GM18909 (cell line): ENCODE measurements at regions not wholly inside any gene's neighbourhood (a gene's known extent, or its start where the extent isn't known, plus 50 kb on each side); places are given as distances from the start of the nearest gene placed in this dataset.
A peak's percentile ranks its signal among the peaks of the same experiment; 100 is the strongest.

Source experiments
- ATAC-seq: cut with Tn5 transposase; IDR thresholded peaks from one replicate; pipeline ENCODE4 v1.9.1; 2021; ENCODE audit warnings: mild to moderate bottlenecking; ENCODE audit not compliant: unreplicated experiment, poor library complexity

DNA sequence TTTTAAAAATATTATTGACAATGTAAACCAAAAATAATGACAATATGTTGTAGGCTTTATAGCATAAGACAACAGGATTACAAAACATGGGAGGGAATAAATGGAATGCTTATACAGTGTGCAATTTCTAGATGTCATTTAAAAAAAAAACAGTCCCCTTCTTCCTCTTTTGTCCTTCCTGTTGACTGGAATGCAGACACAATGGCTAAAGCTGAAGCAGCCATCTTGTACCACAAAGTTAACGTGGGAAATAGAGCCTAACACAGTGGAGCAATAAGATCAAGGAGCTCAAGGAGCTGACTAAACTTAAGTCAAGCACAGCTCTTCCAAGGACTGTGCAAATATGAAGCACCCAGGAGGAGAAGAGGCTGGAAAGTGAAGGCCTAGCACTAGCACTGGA is 208.1 kb downstream of the ARHGAP12 start:
- no peak for ATAC-seq

DNA sequence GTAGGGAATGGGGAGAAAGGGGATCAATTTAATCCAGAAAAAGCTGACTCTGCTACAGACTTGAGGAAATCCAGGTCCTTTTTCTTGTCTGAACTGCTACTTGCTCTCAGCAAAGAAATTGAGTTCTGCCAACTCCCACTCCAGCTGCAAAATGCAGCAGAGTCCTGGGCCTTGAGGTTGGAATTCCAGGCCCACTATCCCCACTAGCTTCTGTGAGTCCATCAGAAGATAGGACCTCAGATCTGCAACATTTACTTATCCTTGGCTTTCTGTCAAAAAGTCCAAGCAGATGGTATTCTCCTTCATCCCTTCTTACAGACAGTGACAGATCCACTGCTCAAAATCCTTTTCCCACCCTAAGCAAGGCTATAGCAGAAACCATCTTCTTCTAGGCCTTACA is 219.2 kb downstream of the ARHGAP12 start:
- ATAC-seq = no peak

DNA sequence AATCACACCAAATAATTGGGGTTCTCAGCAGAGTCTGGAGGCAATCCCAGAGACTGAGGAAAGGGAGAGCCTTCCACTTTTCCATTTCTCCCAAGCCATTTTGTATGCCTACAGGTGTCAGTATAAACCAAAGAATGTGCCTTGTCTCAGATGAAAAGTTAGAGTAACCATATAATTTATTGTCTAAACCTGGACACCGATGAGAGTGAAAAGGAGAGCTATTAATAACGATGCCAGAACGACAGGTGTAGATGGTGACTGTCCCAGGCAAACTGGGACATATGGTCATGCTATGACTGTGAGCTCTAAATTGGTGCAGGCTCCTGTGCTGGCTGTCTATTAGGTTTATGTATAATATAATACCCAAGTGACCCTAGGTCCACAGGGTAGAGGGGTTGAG is 219.6 kb downstream of the ARHGAP12 start:
- no peak for ATAC-seq

DNA sequence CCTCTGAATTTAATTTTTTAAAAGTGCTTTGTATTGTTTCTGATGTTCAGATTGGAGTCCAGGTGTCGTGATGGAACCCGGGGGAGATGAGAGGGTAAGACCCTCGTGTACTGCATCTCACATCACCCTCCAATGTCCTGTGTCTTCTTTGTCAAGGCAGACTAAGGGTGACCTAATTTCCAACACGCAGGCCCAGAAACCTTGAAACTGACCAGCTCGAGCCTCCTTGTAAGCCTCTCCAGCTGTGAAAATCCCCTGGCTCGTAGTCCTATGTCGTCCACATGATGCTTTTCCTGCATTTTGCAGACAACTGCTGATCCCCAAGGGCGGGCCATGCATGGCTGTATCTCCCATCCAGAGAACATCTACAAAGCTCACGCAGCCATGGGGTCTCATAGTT is 220.2 kb downstream of the ARHGAP12 start:
- no peak for ATAC-seq

DNA sequence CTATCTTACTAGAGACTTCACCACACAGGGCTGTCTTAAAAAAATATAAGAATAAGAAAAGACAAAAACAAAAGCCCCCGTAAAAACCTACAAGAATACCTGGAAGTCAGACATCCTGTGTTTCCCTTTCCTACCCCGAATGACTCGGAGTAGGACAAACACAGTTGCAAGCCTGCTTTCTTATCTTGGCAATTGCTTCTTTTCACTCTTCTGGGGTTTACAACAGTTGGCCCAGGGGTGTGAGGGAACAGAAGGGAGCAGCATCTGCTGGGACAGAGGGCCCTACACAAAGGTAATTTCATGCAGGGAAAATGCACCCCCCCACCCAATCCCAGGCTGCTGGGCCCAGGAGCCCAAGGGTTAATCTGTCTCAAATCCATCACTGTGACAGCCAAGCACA is 220.6 kb downstream of the ARHGAP12 start:
- ATAC-seq = peak; percentile 5

DNA sequence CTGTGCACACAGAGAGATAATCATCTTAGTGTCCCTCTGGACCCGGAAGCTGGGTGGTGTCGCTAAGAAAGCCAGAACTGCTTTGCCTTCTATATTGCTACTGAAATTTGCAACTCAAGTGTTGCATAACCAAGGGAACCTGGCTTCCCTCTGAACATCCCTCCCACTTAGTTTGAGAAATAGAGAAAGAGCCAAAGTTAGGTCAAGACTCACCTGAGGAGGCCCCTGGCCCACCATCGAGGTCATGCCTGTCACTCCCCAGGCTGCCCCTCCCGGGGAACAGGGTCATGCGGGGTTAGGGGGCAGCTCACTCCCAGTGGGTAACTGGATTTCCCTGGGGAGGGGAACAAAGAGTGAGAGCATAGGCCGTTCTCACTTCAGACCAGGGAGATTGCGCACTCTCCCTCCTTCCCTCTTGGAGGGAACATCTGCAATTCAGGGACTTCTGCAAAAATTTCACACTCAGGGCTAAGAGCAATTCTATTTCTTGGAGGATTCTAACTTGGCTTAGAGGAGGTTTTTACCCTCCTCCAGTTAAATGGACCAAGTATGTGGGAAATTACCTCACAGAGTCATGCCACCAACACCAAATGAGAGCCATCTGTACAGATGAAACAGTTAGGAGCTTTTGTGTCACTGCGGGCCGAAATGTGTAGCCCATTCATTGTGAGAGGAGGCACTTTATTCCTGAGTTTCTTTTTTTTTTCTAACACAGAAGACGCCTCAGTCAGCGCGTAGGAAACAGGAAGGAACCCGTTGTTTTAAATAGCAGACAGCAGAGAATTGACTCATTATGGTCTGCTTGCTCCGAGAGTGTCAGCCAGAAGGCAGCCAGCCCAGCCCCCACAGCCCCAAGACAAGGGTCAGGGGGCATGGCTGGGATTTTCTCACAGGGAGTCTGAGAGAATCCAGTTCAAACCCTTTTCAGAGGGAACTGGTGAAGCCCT is 221.3 kb downstream of the ARHGAP12 start:
- peak; percentile 91 for ATAC-seq

DNA sequence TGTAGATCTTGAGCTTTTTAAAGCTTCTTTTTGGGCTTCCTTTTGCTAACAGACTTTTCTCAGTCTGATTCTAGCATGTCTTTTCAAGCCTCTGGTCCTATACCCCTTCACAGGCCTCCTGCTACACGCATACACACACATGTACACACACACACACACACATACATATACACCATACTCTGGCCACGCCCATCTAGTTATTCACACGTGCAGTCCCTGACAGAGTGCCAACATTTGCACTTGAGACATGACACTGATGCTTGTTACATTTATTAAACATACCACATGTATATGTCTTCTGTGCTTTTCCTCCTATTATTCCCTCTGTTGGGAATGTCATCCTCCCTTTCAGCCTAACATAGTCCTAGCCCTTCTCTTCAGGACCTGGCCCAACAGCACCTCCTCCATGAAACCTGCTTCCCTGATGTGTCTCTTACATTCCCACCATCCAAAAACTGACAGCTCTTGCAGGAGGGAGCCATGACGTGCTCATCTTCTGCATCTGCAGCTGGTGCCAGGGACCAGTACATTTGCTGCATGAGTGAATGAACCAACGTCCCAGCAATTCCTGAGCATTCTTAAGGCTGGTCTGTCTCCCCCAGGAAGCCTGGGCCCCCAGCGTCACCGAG is 222.1 kb downstream of the ARHGAP12 start:
- no peak for ATAC-seq

DNA sequence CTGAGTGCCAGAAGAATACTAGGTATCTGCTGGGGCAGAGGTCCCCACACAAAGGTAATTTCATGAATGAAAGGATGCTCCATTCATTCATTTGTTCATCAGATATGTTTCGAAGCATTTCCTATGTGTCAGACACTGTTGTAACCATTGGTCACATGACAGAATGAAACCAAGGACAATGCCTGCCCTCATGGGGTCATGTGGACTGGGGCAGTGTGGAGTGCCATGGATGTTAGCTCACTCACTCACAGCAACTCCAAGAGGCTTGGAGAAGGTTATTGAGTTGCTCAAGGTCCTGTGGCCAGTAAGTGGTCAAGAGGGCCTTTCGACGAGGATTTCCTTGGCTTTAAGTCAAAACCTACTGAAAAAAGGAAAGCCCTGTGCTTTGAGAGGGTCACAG is 223.5 kb downstream of the ARHGAP12 start:
- ATAC-seq = no peak

DNA sequence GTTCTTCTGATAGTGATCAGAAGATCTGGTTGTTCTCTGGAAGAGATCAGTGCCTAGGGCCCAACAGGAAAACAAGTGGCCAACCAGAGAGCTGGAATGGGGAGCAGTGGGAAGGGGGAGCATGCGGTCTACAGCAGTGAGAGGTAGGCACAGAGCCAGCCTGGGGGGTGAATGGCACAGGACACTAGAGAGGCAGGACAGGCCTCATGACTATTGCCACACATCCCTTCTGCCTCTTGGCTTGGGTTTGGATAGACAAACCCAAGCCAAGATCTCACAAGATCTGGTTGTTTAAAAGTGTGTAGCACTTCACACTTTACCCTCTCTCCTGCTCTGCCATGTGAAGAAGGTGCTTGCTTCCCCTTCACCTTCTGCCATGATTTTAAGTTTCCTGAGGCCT is 224.4 kb downstream of the ARHGAP12 start:
- ATAC-seq = no peak

DNA sequence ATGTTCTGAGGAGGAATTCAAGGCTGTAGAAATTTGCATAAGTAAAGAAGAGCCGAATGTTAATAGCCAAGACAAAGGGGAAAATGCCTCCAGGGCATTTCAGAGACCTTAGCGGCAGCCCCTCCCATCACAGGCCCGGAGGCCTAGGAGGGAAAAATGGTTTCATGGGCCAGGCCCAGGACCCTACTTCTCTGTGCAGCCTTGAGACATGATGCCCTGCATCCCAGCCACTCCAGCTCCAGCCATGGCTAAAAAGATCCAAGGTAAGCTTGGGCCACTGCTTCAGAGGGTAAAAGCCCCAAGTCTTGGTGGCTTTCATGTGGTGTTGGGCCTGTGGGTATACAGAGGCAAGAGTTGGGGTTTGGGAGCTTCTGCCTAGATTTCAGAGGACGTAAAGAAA is 225.7 kb downstream of the ARHGAP12 start:
- no peak for ATAC-seq

DNA sequence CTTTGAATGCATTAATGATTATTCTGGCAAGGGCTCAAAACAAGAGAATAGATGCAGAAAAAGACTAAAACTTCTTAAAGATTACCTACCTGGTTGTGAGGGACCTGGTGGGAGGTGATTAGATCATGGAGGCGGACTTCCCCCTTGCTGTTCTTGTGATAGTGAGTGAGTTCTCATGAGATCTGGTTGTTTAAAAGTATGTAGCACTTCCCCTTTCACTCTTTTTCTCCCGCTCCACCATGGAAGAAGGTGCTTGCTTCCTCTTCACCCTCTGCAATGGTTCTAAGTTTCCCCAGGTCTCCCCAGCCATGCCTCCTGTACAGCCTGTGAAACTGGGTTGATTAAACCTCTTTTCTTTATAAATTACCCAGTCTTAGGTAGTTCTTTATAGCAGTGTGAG is 226.6 kb downstream of the ARHGAP12 start:
- peak; percentile 41 for ATAC-seq

DNA sequence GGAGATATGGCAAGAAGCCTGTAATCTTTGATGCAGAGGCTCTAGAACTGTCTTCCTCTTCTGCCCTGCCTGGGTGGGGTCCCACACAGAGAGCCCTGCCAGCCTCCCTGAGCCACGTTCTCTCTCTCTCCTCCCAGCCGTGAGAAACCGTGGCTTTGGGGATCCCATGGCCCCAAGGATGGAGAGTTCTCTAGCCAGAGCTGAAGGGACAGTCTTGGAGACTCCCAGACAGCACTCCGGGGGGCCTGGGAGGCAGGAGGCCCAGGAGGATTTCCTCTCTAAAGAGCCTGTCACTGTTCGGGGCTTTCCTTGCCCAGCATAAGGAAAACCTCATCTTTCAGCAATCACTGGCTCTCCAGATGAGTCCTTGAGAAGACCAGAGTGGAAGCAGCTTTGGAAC is 227.1 kb downstream of the ARHGAP12 start:
- no peak for ATAC-seq

DNA sequence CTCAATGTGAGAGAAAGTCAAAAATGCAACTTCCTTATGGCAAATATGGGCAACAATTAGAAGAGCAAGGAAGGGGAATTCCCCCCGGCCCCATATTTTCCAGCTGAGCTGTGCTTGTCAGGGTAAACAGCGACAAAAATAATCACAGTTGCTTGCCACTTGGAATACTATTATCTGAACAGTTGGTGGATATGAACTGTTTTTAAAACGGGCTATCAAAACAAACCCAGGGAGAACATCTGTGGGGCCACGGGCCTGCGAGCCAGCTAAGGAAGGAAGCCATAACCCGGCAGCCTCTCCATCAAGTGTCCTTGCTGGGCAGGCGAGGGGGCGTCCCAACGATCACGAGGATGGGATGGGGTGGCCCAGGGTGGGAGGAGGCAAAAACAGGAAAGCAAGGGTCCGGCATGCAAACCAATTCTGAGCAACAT is 228.4 kb downstream of the ARHGAP12 start:
- no peak for ATAC-seq

DNA sequence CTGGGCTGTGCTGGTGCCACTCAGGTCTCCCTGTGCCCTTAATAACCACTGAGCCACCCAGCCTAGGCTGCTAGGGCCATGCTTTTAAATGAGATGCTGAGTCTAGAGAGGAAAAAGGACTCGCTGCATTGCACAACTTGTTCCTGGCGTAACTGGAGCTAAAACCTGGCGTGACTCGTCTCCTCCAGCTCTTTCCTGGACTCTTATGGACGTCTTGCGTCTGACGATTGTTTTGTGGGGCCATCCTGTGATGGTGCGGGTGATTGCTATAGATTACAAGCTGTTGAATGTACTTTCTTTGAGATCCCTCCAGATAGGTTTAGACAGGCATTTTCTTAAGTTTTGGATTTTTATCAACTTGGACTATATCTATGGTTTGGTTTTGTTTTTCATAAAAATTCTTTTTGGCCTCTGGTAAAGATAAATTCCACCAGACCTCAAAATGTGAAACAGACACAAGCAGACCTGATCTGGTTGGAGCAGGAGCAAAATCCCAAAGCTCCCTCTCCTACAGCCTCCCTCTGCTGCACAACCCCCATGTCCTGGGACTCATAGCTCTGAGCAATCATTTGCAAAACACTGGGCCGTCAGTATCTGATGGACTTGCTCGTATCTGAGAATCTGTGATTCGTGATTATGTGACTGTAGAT is 230.3 kb downstream of the ARHGAP12 start:
- no peak for ATAC-seq

DNA sequence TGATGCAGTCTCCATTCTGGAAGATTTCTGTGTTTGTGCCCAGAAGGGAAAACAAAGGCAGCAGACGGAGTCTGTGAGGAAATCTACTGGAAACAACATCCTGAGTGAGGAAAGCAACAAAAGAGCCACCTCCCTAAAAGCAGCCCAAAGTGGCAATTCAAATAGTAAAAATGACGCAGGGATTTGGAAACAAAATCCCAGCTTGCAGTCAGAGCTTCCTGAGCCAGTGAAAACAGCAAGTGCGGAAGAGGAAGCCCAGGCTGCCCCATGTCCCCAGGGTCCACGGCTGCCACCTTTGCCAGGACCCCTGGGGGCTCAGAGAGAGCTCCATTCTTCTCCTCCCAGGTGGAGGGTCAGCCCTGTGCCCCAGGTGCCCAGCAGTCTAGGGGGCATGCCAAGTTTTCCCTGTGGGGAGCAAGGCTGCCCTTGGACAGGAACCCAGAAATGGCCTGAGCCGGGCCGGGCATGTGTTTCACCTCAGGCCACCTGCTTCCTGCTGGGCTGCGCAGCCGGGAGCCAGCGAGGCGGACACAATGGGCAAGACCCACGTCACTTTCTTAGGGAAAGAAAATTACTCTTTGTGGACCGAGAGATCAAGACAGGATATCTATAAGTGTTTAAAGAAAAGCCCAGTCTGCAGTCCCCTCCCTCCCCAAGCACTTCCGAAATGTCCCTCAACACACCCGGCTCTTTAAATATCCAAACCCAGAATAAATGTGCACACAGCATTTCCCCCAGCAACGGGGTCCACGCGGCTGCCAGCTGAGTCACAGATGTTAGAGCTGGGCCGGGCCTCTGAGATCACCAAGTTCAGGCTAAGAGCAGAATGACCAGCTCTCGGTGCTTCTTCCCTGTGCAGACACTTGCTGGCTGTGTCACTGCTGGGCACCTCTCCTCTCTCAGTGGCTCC is 231.1 kb downstream of the ARHGAP12 start:
- no peak for ATAC-seq

DNA sequence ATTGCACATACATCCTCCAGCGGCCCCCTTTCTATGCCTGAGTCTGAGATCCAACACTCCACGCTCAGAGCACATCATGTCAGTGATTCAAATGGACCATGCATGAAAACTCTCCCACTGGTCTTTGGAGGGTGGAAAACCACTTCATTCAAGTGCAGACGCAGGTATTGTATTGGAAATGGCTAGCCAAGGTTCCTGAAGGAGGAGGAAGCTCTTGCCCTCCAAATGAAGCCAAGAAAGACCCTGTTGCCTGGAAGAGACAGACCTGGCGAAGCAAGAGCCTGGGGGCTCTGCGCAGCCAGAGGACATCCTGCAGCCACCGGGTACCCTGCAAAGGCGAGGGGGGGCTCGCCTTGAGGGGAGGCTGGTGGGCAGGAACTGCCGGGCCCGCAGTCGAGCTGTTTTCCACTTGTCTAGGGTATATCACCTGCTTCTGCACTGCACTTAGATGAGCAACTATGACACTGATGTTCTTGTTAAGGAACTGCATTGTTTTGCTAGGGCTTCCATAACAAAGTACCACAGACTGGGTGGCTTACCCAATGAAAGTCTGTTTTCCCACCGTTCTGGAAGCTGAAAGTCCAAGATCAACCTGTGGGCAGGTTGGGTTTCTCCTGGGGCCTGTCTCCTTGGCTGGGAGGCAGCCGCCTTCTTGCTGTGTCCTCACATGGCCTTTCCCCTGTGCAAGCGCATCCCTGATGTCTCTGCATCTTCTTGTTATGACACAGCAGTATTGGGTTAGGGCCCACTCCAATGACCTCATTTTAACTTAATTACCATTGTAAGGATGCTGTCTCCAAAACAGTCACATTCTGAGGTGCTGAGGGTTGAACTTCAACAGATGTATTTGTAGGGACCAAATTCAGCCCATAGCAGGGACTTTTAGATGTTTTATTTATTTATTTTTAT is 233.4 kb downstream of the ARHGAP12 start:
- ATAC-seq = no peak

DNA sequence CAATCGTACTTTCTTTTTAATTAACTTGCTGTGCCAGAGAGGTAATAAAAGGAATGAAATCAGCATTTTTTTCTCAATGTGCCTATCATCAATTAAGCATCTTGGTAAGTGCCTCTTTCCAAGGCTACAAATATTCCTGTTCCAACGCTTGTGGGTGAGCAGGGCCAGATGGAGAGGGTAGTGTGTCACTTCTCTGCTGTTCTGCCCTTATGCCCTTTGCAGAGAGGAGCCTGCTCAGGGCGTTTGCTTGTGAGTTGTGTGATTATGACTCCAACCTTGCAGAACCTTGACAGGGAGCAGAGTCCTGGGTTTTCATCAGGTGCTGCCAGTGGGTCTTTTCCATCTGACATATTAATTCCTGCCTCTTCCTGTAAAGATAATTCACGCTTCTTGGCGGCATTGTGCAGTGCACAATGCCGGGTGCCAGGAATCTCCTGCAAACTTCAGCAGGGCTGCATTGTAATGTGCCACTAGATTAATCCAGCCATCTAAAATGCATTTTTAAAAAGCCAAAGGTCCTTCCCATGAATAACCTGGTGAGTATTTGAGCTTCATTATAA is 234.4 kb downstream of the ARHGAP12 start:
- no peak for ATAC-seq

DNA sequence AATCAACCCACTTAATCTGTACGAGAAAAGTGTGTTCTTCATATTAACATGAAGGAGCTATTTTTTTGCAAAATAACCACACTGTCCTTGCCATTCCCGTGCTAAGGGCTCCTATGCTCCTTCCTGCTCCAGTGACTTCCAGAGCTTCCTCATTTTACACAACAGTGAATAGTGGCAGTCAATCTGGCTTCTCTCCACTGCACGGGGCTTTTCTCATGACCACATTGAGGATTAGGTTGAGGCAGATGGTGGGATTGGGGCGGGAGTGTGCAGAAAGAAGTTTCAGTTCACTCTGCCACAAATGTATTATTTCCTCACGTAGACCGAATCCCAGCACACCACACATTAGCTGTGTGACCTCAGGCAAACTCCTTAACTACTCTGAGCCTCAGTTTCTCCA is 235.1 kb downstream of the ARHGAP12 start:
- ATAC-seq = no peak

DNA sequence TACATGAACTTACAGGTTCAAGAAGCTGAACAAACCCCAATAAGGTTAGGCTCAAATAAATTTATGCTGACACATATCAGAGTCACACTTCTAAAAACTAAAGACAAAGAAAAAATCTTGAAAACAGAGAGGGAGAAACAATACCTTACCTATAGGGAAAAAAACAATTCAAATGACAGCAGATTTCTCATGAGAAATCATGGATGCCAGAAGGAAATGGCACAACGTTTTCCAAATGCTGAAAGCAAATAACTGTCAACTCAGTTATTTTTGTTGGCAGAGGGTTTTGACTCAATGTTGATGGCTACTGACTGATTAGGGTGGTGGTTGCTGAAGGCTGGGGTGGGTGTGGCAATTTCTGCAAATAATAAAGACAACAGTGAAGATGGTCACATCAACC is 239.4 kb downstream of the ARHGAP12 start:
- ATAC-seq = no peak
